SKM-1 (cell line): ENCODE measurements at regions not wholly inside any gene's neighbourhood (a gene's known extent, or its start where the extent isn't known, plus 50 kb on each side); places are given as distances from the start of the nearest gene placed in this dataset.
"Not testable (repeated sequence)": the region's sequence is repeated elsewhere in the genome, so short reads cannot be mapped to it uniquely, and the experiment has no call there.

Source experiments
- DNase-seq: peaks from one replicate; lab custom pipeline; 2025; ENCODE audit not compliant: unreplicated experiment; lab: John Stamatoyannopoulos, UW

GRCh38 chr3:106431721-106432120 lies 562.9 kb upstream of the CBLB start:
- no peak for DNase-seq

GRCh38 chr3:106435899-106436453 lies 567.2 kb upstream of the CBLB start:
- DNase-seq: no peak

GRCh38 chr3:106438887-106439286 lies 570.1 kb upstream of the CBLB start:
- no peak for DNase-seq

- DNase-seq: no peak
These were observed 571.9 kb upstream of the CBLB start for GRCh38 chr3:106440672-106441071.

- DNase-seq: no peak
These were observed 577.5 kb upstream of the CBLB start for GRCh38 chr3:106446271-106446670.

GRCh38 chr3:106447723-106448301 lies 579.0 kb upstream of the CBLB start:
- DNase-seq: no peak

- DNase-seq: not testable (repeated sequence)
These were observed 579.7 kb upstream of the CBLB start for GRCh38 chr3:106448372-106448966.

GRCh38 chr3:106452096-106452495 lies 583.3 kb upstream of the CBLB start:
- DNase-seq: no peak

- no peak for DNase-seq
These were observed 585.7 kb upstream of the CBLB start for GRCh38 chr3:106454497-106454896.

GRCh38 chr3:106457281-106458180 lies 588.7 kb upstream of the CBLB start:
- no peak for DNase-seq

GRCh38 chr3:106458952-106459351 lies 590.1 kb upstream of the CBLB start:
- no peak for DNase-seq

- no peak for DNase-seq
These were observed 598.1 kb upstream of the CBLB start for GRCh38 chr3:106466881-106467280.

- no peak for DNase-seq
These were observed 605.0 kb upstream of the CBLB start for GRCh38 chr3:106473576-106474475.

- DNase-seq: no peak
These were observed 613.6 kb upstream of the CBLB start for GRCh38 chr3:106482451-106482850.

- no peak for DNase-seq
These were observed 616.4 kb upstream of the CBLB start for GRCh38 chr3:106485217-106485616.

GRCh38 chr3:106485802-106486201 lies 617.0 kb upstream of the CBLB start:
- no peak for DNase-seq

- DNase-seq: not testable (repeated sequence)
These were observed 618.3 kb upstream of the CBLB start for GRCh38 chr3:106486945-106487639.

- DNase-seq: no peak
These were observed 619.5 kb upstream of the CBLB start for GRCh38 chr3:106488331-106488730.

- DNase-seq: no peak
These were observed 623.0 kb upstream of the CBLB start for GRCh38 chr3:106491796-106492195.

GRCh38 chr3:106508331-106508893 lies 639.6 kb upstream of the CBLB start:
- no peak for DNase-seq
